Smooth muscle cell (in vitro differentiated cells): ENCODE measurements at regions not wholly inside any gene's neighbourhood (a gene's known extent, or its start where the extent isn't known, plus 50 kb on each side); places are given as distances from the start of the nearest gene placed in this dataset.

ENCODE experiments used
- DNase-seq: peaks from one replicate; lab custom pipeline; 2025; ENCODE audit not compliant: unreplicated experiment; lab: John Stamatoyannopoulos, UW
- H2AFZ ChIP-seq: fragments of 200-600 bp; sonication (generic); 2 replicates; pipeline ENCODE4 v1.6.0; 2016; ENCODE audit warnings: antibody characterized with exemption, low read depth, mild to moderate bottlenecking
- H3F3A ChIP-seq: fragments of 200-600 bp; sonication (generic); 2 replicates; pipeline ENCODE4 v1.6.0; 2017; ENCODE audit warnings: antibody characterized with exemption, low read depth
- H3K27ac ChIP-seq: fragments of 200-600 bp; sonication (generic); 2 replicates; pipeline ENCODE4 v1.5.1; 2016; ENCODE audit warnings: low read depth, mild to moderate bottlenecking
- H3K27me3 ChIP-seq: fragments of 200-600 bp; sonication (generic); 2 replicates; pipeline ENCODE4 v1.6.1; 2016; ENCODE audit warnings: low read depth, mild to moderate bottlenecking
- H3K36me3 ChIP-seq: fragments of 200-600 bp; sonication (generic); 2 replicates; pipeline ENCODE4 v1.5.1; 2016; ENCODE audit warnings: low read depth
- H3K4me1 ChIP-seq: fragments of 200-600 bp; sonication (generic); 2 replicates; pipeline ENCODE4 v1.5.1; 2016; ENCODE audit warnings: low read depth
- H3K4me2 ChIP-seq: fragments of 200-600 bp; sonication (generic); 2 replicates; pipeline ENCODE4 v1.6.0; 2016; ENCODE audit warnings: mild to moderate bottlenecking
- H3K4me3 ChIP-seq: fragments of 200-600 bp; sonication (generic); 2 replicates; pipeline ENCODE4 v1.5.1; 2016; ENCODE audit warnings: mild to moderate bottlenecking
- H3K79me2 ChIP-seq: fragments of 200-600 bp; sonication (generic); 2 replicates; pipeline ENCODE4 v1.6.0; 2016; ENCODE audit warnings: low read depth, mild to moderate bottlenecking
- H3K9ac ChIP-seq: fragments of 200-600 bp; sonication (generic); 2 replicates; pipeline ENCODE4 v1.6.0; 2016; ENCODE audit warnings: low read depth
- H3K9me3 ChIP-seq: fragments of 200-600 bp; sonication (generic); replicated peaks from 2 replicates; pipeline ENCODE4 v1.5.1; 2016; ENCODE audit warnings: low read depth
- H4K20me1 ChIP-seq: fragments of 200-600 bp; sonication (generic); 2 replicates; pipeline ENCODE4 v1.6.0; 2016; ENCODE audit warnings: low read depth
- WGBS: methylation state at CpG from one replicate; pipeline ENCODE4 v1.1.7; 2016; ENCODE audit warnings: low lambda C conversion rate; 5-methylcytosine and 5-hydroxymethylcytosine counted together
- TF ChIP-seq, protein P1 (sequence below): fragments of 200-600 bp; sonication (generic); IDR thresholded peaks from 2 replicates; pipeline ENCODE4 v1.5.1; 2017; ENCODE audit warnings: borderline replicate concordance, mild to moderate bottlenecking, antibody characterized with exemption; ENCODE audit not compliant: insufficient read depth, poor library complexity, severe bottlenecking

DNA sequence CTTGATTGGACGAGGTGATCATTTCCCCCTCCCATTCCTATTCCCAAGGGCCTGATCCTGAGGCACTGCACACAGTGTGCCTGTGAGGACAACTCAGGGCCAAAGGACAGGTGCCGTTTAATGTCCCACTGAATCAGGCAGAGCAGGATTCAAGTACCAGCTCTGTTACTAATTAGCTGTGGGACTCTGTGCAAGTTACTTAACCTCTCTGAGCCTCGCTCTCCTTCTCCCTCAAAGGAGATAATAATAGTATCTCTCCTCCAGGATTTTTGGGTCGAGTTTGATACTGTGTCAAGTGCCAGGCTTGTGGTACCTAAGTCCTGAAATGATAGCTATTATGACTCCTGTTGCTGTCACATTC lies 86.8 kb upstream of the NKD1 start:
- 96% methylated on average over 4 of the region's 4 CpGs for WGBS
- no peak for DNase-seq
- peaks cover 12% of the 10 kb centered on the region for H3K4me1 ChIP-seq

DNA sequence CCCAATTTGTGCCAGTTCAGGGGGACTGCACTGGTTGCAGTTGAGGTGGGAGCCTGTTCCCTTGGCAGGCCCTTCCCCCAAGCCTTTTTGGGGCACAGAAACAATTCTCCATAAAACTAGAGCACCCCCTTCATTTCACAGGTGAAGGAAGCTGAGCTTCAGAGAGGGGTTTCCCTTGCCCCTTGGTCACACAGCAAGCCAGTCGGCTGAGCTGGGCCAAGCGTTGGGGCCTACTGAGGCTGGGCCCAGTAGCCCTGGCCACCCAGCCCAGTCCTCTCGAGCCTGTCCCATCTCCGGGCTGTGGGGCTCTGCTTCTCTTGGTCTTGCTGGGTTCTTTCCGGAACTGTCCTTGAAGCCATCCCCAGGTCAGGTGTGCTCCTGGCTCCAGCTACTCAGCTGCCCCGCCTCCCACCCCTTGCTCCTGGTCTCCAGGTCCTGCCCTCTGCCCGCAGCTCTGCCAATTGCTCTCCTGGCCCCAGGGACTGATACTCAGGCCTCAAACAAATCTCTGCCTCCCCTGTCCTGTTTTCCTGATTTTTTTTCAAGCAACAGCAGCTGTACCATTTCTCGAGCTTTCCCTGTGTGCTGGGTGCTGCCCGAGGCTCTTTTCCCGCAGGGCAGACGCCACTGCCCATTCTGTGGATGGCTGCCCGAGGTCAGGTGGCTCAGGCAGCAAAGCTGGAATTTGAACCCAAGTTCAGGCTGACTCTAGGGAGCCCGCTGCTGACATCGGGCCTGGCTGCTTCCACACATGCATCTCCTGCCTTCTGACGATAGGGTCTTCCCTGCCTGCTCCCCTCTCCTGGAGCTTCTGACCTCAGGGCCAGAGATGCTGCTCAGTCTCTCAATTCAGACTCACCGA lies 87.4 kb upstream of the NKD1 start:
- Histone ChIP-seq H3K27me3 (peaks cover 10% of the 10 kb centered on the region), H4K20me1 (no peaks in the 10 kb centered on the region), H3K79me2 (no peaks in the 10 kb centered on the region), H3K36me3 (no peaks in the 10 kb centered on the region), H3K27ac (no peak overlapping the region), H3K4me2 (no peak overlapping the region), H3K4me1 (peaks cover 12% of the 10 kb centered on the region), H3K9me3 (no peaks in the 10 kb centered on the region), H3K9ac (no peak overlapping the region), H2AFZ (no peak overlapping the region), H3F3A (no peaks in the 10 kb centered on the region), H3K4me3 (no peak overlapping the region)
- 91% methylated on average over 16 of the region's 16 CpGs for WGBS
- no peak for DNase-seq
- TF ChIP-seq, protein P1, sequence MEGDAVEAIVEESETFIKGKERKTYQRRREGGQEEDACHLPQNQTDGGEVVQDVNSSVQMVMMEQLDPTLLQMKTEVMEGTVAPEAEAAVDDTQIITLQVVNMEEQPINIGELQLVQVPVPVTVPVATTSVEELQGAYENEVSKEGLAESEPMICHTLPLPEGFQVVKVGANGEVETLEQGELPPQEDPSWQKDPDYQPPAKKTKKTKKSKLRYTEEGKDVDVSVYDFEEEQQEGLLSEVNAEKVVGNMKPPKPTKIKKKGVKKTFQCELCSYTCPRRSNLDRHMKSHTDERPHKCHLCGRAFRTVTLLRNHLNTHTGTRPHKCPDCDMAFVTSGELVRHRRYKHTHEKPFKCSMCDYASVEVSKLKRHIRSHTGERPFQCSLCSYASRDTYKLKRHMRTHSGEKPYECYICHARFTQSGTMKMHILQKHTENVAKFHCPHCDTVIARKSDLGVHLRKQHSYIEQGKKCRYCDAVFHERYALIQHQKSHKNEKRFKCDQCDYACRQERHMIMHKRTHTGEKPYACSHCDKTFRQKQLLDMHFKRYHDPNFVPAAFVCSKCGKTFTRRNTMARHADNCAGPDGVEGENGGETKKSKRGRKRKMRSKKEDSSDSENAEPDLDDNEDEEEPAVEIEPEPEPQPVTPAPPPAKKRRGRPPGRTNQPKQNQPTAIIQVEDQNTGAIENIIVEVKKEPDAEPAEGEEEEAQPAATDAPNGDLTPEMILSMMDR: no peak

More for the DNA sequence above, 86.8 kb upstream of the NKD1 start:
- H4K20me1 ChIP-seq: no peaks in the 10 kb centered on the region
- no peaks in the 10 kb centered on the region for H3F3A ChIP-seq
- no peak overlapping the region for H3K27ac ChIP-seq
- H3K27me3 ChIP-seq: peaks cover 10% of the 10 kb centered on the region
- no peak overlapping the region for H3K4me2 ChIP-seq
- H3K9me3 ChIP-seq: no peaks in the 10 kb centered on the region
- no peak overlapping the region for H3K9ac ChIP-seq
- no peak overlapping the region for H2AFZ ChIP-seq
- TF ChIP-seq, protein P1: no peak
- no peaks in the 10 kb centered on the region for H3K36me3 ChIP-seq
- H3K4me3 ChIP-seq: no peak overlapping the region
- no peaks in the 10 kb centered on the region for H3K79me2 ChIP-seq

DNA sequence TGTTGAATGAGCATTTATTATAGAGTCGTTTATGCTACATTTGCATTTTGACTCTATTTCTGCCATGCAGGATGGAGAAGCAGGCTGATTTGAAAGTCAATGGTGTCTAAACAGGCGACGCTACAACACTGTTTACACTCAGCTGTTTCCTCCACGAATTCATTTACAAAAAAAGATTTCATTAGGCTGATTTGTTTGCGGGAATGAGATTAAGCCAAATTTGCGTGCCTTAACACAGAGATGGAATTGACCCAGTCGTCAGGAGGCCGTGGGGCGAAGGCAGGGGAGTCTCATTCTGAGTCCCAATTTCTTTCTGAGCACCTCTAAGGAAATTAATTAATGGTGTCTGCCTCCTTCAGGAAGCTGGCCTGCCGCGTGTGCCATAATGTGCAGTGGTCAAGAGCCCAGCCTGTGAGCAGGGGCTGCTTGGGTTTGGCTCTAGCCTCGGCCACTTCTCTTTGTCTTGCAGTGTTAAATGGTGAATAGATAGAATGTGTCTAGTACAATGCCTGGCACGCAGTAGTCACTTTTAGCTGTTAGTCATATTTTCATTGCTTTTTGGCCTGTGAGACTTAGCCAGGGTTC lies 88.6 kb upstream of the NKD1 start:
- Histone ChIP-seq H2AFZ (no peak overlapping the region), H3K4me2 (no peak overlapping the region), H3K27ac (no peak overlapping the region), H4K20me1 (no peaks in the 10 kb centered on the region), H3K9me3 (no peaks in the 10 kb centered on the region), H3K4me3 (no peak overlapping the region), H3K36me3 (no peaks in the 10 kb centered on the region), H3K27me3 (peaks cover 10% of the 10 kb centered on the region), H3F3A (no peaks in the 10 kb centered on the region), H3K79me2 (no peaks in the 10 kb centered on the region), H3K9ac (no peak overlapping the region), H3K4me1 (peaks cover 12% of the 10 kb centered on the region)
- TF ChIP-seq, protein P1: no peak
- 59% methylated on average over 13 of the region's 13 CpGs for WGBS
- DNase-seq: no peak
